GM12878 (cell line): ENCODE measurements at regions not wholly inside any gene's neighbourhood (a gene's known extent, or its start where the extent isn't known, plus 50 kb on each side); places are given as distances from the start of the nearest gene placed in this dataset.

Experiments
- BACH1 ChIP-seq: fragments of 450-650 bp; IDR thresholded peaks from 2 replicates; pipeline ENCODE4 v1.6.1; 2017; ENCODE audit warnings: mild to moderate bottlenecking, borderline replicate concordance
- RAD21 ChIP-seq: IDR thresholded peaks from 2 replicates; pipeline ENCODE4 v1.6.1; 2011; ENCODE audit warnings: mild to moderate bottlenecking, low read depth, low read length, moderate library complexity; ENCODE audit not compliant: insufficient read depth
- SMC3 ChIP-seq: IDR thresholded peaks from 2 replicates; pipeline ENCODE4 v1.6.1; 2011; ENCODE audit warnings: low read length, improper control_type of control experiment, borderline replicate concordance
- TF ChIP-seq, protein P1 (sequence below): IDR thresholded peaks from 2 replicates; pipeline ENCODE4 v1.6.1; 2012; ENCODE audit warnings: mild to moderate bottlenecking, low read depth, low read length

DNA sequence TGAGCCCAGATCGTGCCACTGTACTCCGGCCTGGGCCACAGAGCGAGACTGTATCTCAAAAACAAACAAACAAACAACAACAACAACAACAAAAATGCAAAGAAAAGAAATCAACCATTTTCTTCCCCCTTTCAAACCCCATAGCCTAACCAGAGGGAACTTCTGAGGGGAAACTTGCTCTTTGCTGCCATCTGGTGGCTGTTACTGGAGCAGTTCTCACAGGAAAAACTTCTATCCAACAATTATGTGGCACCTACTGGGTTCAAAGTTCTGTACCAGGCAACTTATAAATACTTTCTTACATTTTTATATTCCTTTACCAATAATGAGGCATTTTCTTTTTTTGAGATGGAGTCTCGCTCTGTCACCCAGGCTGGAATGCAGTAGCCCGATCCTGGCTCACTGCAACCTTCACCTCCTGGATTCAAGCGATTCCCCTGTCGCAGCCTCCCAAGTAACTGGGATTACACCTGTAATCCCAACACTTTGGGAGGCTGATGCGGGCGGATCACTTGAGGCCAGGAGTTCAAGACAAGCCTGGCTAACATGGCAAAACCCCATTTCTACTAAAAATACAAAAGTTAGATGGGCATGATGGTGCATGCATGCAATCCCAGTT, 50.9 kb upstream of the BICDL1 start (continued):
- peak; percentile 59; the same call in 1 of the 2 replicates for TF ChIP-seq SMC3
- TF ChIP-seq RAD21: peak; percentile 70
- no peak for TF ChIP-seq BACH1
- TF ChIP-seq, protein P1, sequence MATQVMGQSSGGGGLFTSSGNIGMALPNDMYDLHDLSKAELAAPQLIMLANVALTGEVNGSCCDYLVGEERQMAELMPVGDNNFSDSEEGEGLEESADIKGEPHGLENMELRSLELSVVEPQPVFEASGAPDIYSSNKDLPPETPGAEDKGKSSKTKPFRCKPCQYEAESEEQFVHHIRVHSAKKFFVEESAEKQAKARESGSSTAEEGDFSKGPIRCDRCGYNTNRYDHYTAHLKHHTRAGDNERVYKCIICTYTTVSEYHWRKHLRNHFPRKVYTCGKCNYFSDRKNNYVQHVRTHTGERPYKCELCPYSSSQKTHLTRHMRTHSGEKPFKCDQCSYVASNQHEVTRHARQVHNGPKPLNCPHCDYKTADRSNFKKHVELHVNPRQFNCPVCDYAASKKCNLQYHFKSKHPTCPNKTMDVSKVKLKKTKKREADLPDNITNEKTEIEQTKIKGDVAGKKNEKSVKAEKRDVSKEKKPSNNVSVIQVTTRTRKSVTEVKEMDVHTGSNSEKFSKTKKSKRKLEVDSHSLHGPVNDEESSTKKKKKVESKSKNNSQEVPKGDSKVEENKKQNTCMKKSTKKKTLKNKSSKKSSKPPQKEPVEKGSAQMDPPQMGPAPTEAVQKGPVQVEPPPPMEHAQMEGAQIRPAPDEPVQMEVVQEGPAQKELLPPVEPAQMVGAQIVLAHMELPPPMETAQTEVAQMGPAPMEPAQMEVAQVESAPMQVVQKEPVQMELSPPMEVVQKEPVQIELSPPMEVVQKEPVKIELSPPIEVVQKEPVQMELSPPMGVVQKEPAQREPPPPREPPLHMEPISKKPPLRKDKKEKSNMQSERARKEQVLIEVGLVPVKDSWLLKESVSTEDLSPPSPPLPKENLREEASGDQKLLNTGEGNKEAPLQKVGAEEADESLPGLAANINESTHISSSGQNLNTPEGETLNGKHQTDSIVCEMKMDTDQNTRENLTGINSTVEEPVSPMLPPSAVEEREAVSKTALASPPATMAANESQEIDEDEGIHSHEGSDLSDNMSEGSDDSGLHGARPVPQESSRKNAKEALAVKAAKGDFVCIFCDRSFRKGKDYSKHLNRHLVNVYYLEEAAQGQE: no peak
- TF ChIP-seq, all 136 proteins: peak for 5
